ENCODE measurements at regions not wholly inside any gene's neighbourhood (a gene's known extent, or its start where the extent isn't known, plus 50 kb on each side); places are given as distances from the start of the nearest gene placed in this dataset.

- ChIA-PET CTCF (ENCODE audit: low intra/inter-chr PET ratio) (interaction anchor here (1.4 kb wide), 1 partner anchor 177 kb away, joined by 6 read pairs; no protein-coding TSS in a partner anchor), POLR2A (no interaction called here)
- no peak overlapping the region for H3K9ac ChIP-seq (ENCODE audit: insufficient read depth in 1 of 2, low read depth in 2 of 2, low read length in 2 of 2)
- no peaks in the 10 kb centered on the region for H4K20me1 ChIP-seq (replicated peaks; ENCODE audit: control insufficient read depth, insufficient read depth, low read length)
- no peak for TF ChIP-seq CBFA2T2 (conservative IDR thresholded peaks at IDR 0.05)
- no peak for TF ChIP-seq MAZ (CRISPR knock-in tag; conservative IDR thresholded peaks at IDR 0.05 in 1 of 2, IDR thresholded peaks at IDR 0.05 in 1 of 2)
- TF ChIP-seq RAD21 (CRISPR knock-in tag; conservative IDR thresholded peaks at IDR 0.05 in 1 of 2, IDR thresholded peaks at IDR 0.05 in 1 of 2): peak; percentile 36 to 51
- peak; percentile 88 for TF ChIP-seq PRDM10 (IDR thresholded peaks at IDR 0.05; ENCODE audit: partially characterized antibody)
- TF ChIP-seq, protein P1, sequence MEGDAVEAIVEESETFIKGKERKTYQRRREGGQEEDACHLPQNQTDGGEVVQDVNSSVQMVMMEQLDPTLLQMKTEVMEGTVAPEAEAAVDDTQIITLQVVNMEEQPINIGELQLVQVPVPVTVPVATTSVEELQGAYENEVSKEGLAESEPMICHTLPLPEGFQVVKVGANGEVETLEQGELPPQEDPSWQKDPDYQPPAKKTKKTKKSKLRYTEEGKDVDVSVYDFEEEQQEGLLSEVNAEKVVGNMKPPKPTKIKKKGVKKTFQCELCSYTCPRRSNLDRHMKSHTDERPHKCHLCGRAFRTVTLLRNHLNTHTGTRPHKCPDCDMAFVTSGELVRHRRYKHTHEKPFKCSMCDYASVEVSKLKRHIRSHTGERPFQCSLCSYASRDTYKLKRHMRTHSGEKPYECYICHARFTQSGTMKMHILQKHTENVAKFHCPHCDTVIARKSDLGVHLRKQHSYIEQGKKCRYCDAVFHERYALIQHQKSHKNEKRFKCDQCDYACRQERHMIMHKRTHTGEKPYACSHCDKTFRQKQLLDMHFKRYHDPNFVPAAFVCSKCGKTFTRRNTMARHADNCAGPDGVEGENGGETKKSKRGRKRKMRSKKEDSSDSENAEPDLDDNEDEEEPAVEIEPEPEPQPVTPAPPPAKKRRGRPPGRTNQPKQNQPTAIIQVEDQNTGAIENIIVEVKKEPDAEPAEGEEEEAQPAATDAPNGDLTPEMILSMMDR (IDR thresholded peaks at IDR 0.05 in 2 of 3, conservative IDR thresholded peaks at IDR 0.05 in 1 of 3; ENCODE audit: insufficient read depth in 2 of 3, low read depth in 1 of 3, low read length in 3 of 3): peak; percentile 20 to 41 (median 40); a peak in 3 of 6 replicates
- TF ChIP-seq SMC3 (conservative IDR thresholded peaks at IDR 0.05; ENCODE audit: insufficient read depth, low read depth, low read length): 0 out of 2 replicates have a peak, but pooled peaks have one; percentile 13
- peak; percentile 21; the same call in 1 of the 2 replicates for TF ChIP-seq REST (IDR thresholded peaks at IDR 0.05; ENCODE audit: borderline replicate concordance)
- no peak for TF ChIP-seq REST (CRISPR knock-in tag; IDR thresholded peaks at IDR 0.05; ENCODE audit: low read depth)
- H3K27ac ChIP-seq (ENCODE audit: extremely low read depth, low read depth, low read length): no peak overlapping the region
- intact Hi-C loops (cut with micrococcal nuclease) (loop anchor here (2.0 kb wide), 1 partner anchor 174 kb away; no protein-coding TSS in a partner anchor), in situ Hi-C loops (cut with MboI) (no loop called here)
- H3K4me3 ChIP-seq: no peak overlapping the region
- peak; percentile 10 to 16 (median 13) for DNase-seq (ENCODE audit: extremely low read depth in 1 of 4, low spot score in 3 of 4)
- no peak overlapping the region for H2AFZ ChIP-seq (ENCODE audit: low read depth, low read length)
- H3K9me3 ChIP-seq (replicated peaks; ENCODE audit: control insufficient read depth, insufficient read depth, low read depth, low read length): no peaks in the 10 kb centered on the region
- peak; percentile 66 for FAIRE-seq
- H3K4me2 ChIP-seq (ENCODE audit: insufficient read depth, low read length): no peak overlapping the region
- no peaks in the 10 kb centered on the region for H3K79me2 ChIP-seq (ENCODE audit: control insufficient read depth, insufficient read depth, low read length)
- no TSS peak for BruUV-seq (replicated peaks)
- no peaks in the 10 kb centered on the region for H3K27me3 ChIP-seq (ENCODE audit: control insufficient read depth in 2 of 2, insufficient read depth in 2 of 2, low read length in 2 of 2)
- WGBS (ENCODE audit: insufficient coverage, low coverage, missing lambda C conversion rate): 5% methylated on average over 2 of the region's 2 CpGs
- H3K9me1 ChIP-seq (ENCODE audit: control insufficient read depth, insufficient read depth, low read length): no peaks in the 10 kb centered on the region
- no peaks in the 10 kb centered on the region for H3K36me3 ChIP-seq (ENCODE audit: control insufficient read depth, insufficient read depth, low read length)
- ATAC-seq: peak; percentile 74
- H3K4me1 ChIP-seq (replicated peaks in 1 of 2; ENCODE audit: control insufficient read depth in 2 of 2, insufficient read depth in 2 of 2, low read length in 2 of 2): no peaks in the 10 kb centered on the region
Observed at GRCh38 chr5:143648696-143649095, 163.3 kb upstream of the HMHB1 start.

Data from K562 (cell line).